SK-N-SH treated with all-trans-retinoic acid at 6 μM for 48 hours (cell line): ENCODE measurements at regions not wholly inside any gene's neighbourhood (a gene's known extent, or its start where the extent isn't known, plus 50 kb on each side); places are given as distances from the start of the nearest gene placed in this dataset.

ENCODE experiments used
- ARNTL ChIP-seq: fragments of 450-650 bp; formaldehyde crosslinking; IDR thresholded peaks from 2 replicates; pipeline ENCODE4 v1.5.0; 2020; ENCODE audit warnings: low read depth, mild to moderate bottlenecking, moderate library complexity, borderline replicate concordance
- RARB ChIP-seq: fragments of 250-450 bp; sonication (Bioruptor Pico); IDR thresholded peaks from 2 replicates; pipeline ENCODE4 v1.8.0; 2021; ENCODE audit warnings: mild to moderate bottlenecking, moderate library complexity
- TCF4 ChIP-seq: fragments of 250-450 bp; sonication (Bioruptor Pico); IDR thresholded peaks from 2 replicates; pipeline ENCODE4 v1.8.0; 2021; ENCODE audit warnings: mild to moderate bottlenecking, moderate library complexity, borderline replicate concordance
- ZC3H10 ChIP-seq: fragments of 250-450 bp; sonication (Bioruptor Pico); IDR thresholded peaks from 2 replicates; pipeline ENCODE4 v1.5.1; 2021; ENCODE audit warnings: mild to moderate bottlenecking, moderate library complexity
- ZNF70 ChIP-seq: fragments of 450-650 bp; formaldehyde crosslinking; IDR thresholded peaks from 2 replicates; pipeline ENCODE4 v1.5.0; 2020; ENCODE audit warnings: mild to moderate bottlenecking, moderate library complexity

GRCh38 chr14:40368314-40368713, 936.1 kb upstream of the FBXO33 start:
- no peak for TF ChIP-seq RARB
- TF ChIP-seq ARNTL, result no peak
- TF ChIP-seq ZNF70, result no peak
- TF ChIP-seq TCF4 (CRISPR knock-in tag), result no peak
- TF ChIP-seq ZC3H10, result no peak
